HUES64 (cell line): ENCODE measurements at regions not wholly inside any gene's neighbourhood (a gene's known extent, or its start where the extent isn't known, plus 50 kb on each side); places are given as distances from the start of the nearest gene placed in this dataset.
"Not testable (repeated sequence)": the region's sequence is repeated elsewhere in the genome, so short reads cannot be mapped to it uniquely, and the experiment has no call there.

Source experiments
- H3K27ac ChIP-seq: 2 replicates; pipeline ENCODE4 v1.7.0; 2013; ENCODE audit warnings: low read depth, low read length, inconsistent platforms
- H3K27me3 ChIP-seq: 2 replicates; pipeline ENCODE4 v1.6.1; 2013; ENCODE audit warnings: mild to moderate bottlenecking, low read length; ENCODE audit not compliant: insufficient read depth
- H3K36me3 ChIP-seq: 2 replicates; pipeline ENCODE4 v1.6.1; 2013; ENCODE audit warnings: mild to moderate bottlenecking, low read length; ENCODE audit not compliant: insufficient read depth
- H3K4me1 ChIP-seq: 2 replicates; pipeline ENCODE4 v1.6.1; 2013; ENCODE audit warnings: mild to moderate bottlenecking, low read length, moderate library complexity; ENCODE audit not compliant: insufficient read depth
- H3K4me3 ChIP-seq: 2 replicates; pipeline ENCODE4 v1.5.1; 2013; ENCODE audit warnings: mild to moderate bottlenecking, low read length, moderate library complexity
- H3K9ac ChIP-seq: 2 replicates; pipeline ENCODE4 v1.6.1; 2013; ENCODE audit warnings: mild to moderate bottlenecking, low read depth, low read length
- H3K9me3 ChIP-seq: 2 replicates; pipeline ENCODE4 v1.6.1; 2013; ENCODE audit warnings: low read depth, low read length; ENCODE audit not compliant: insufficient read depth
- WGBS: fragments of 150-250, 120-280 bp; methylation state at CpG from one replicate; pipeline ENCODE4 v1.1.7; 2013; ENCODE audit warnings: missing lambda C conversion rate; 5-methylcytosine and 5-hydroxymethylcytosine counted together

DNA sequence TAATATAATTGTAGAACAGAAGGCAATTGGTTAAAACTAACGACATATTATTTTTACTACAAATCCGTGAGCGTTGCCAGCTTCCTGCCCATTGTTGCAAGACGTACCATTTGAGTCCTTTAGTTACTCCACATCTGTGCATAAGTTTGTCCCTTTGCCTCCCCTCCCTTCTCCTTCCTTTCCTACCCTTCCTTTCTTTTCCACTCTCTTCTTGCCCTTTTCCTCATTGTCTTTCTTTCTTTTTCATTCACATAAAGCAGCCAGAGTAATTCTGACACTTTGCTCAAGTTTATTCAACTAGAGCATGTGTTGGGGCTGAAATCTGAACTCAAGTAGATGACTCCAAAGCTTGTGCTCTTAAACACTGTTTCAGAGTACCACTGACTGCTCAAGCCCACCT is 239.1 kb downstream of the FOXG1 start:
- no peaks in the 10 kb centered on the region for H3K27me3 ChIP-seq

DNA sequence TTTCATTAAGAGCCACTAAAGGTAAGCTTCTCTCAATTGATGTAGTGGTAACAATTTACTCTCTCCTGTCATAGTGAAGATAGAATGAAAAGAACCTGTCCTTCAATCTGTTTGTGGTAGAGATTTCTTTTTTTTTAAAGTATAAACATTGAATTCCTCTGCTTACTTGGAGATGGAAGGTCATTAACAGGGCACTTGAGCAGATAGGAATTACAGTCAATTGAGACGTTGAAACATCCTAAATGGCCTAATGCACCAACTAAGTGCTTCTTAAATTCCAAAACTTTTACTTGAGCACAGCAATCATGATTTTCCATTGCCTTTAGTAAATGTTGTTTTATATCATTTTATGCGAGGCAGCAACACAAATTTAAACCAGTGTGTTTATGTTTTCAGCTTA is 241.4 kb downstream of the FOXG1 start:
- H3K4me1 ChIP-seq = no peaks in the 10 kb centered on the region
- no peaks in the 10 kb centered on the region for H3K36me3 ChIP-seq
- no peak overlapping the region for H3K4me3 ChIP-seq
- H3K9ac ChIP-seq = no peak overlapping the region
- 87% methylated on average over 2 of the region's 2 CpGs for WGBS
- H3K27me3 ChIP-seq = no peaks in the 10 kb centered on the region
- H3K27ac ChIP-seq = no peak overlapping the region
- no peaks in the 10 kb centered on the region for H3K9me3 ChIP-seq

More for the DNA sequence above, 239.1 kb downstream of the FOXG1 start:
- H3K27ac ChIP-seq = no peak overlapping the region
- no peaks in the 10 kb centered on the region for H3K4me1 ChIP-seq
- no peaks in the 10 kb centered on the region for H3K9me3 ChIP-seq
- H3K9ac ChIP-seq = no peak overlapping the region
- 93% methylated on average over 4 of the region's 4 CpGs for WGBS
- no peak overlapping the region for H3K4me3 ChIP-seq
- no peaks in the 10 kb centered on the region for H3K36me3 ChIP-seq

DNA sequence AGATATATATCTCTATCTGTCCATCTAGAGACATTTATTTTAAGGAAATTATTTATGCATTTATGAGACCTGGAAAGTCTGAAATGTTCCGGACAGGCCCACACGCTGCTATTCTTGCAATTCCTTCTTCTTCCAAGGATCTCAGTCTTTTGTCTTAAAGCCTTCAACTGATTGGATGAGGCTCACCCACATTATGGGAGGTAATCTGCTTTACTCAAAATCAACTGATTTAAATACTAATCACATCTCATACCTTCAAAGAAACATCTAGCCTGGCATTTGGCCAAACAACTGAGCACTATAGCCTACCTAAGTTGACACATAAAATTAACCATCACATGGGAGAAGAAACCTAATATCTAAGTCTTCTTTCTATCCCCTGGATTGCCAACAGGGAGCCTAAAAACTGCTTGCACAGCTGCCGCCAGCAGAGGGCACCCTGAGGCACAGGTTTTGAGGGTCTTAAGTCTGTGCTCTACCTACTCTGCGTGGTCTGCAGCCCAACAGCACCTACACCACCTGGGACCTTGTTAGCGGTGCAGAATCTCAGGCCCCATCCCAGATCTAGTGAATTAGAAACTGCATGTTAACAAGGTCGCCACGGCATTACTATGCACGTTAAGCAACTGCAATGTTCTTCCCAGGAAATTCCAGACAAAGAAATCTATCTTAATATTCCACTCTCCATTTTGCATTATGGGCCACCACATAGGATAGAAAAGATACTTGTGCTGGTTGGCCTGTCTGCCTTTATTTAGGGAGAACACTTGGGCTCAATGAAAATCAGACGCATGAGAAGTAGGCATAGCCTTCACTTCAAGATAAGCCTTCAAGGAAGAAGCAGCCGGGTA is 249.7 kb downstream of the FOXG1 start:
- 52% methylated on average over 10 of the region's 10 CpGs for WGBS
- Histone ChIP-seq H3K9ac (no peak overlapping the region), H3K27me3 (no peaks in the 10 kb centered on the region), H3K27ac (no peak overlapping the region), H3K9me3 (no peaks in the 10 kb centered on the region), H3K4me1 (no peaks in the 10 kb centered on the region), H3K4me3 (no peak overlapping the region), H3K36me3 (no peaks in the 10 kb centered on the region)

DNA sequence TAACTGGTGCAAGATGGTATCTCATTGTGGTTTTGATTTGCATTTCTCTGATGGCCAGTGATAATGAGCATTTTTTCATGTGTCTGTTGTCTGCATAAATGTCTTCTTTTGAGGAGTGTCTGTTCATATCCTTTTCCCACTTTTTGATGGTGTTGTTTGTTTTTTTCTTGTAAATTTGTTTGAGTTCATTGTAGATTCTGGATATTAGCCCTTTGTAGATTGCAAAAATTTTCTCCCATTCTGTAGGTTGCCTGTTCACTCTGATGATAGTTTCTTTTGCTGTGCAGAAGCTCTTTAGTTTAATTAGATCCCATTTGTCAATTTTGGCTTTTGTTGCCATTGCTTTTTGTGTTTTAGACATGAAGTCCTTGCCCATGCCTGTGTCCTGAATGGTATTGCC is 256.9 kb downstream of the FOXG1 start:
- H3K4me3 ChIP-seq, H3K36me3 ChIP-seq, H3K4me1 ChIP-seq, H3K27me3 ChIP-seq, H3K9ac ChIP-seq, H3K27ac ChIP-seq: not testable (repeated sequence)
- H3K9me3 ChIP-seq = peaks cover 11% of the 10 kb centered on the region; the same call in 1 of the 2 replicates

DNA sequence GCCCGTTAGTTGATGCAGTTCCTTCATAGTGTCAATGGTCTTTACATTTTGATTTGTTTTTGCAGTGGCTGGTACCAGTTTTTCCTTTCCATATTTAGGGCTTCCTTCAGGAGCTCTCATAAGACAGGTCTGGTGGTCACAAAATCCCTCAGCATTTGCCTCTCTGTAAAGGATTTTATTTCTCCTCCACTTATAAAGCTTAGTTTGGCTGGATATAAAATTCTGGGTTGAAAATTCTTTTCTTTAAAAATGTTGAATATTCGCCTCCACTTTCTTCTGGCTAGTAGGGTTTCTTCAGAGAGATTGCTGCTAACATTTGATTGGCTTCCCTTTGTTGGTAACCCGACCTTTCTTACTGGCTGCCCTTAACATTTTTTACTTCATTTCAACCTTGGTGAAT is 260.9 kb downstream of the FOXG1 start:
- H3K4me3 ChIP-seq, H3K27ac ChIP-seq, H3K9ac ChIP-seq, H3K27me3 ChIP-seq, H3K36me3 ChIP-seq: not testable (repeated sequence)
- Histone ChIP-seq H3K9me3 (peaks cover 11% of the 10 kb centered on the region; the same call in 1 of the 2 replicates), H3K4me1 (peaks cover 20% of the 10 kb centered on the region)
- WGBS = 94% methylated on average over 2 of the region's 3 CpGs

DNA sequence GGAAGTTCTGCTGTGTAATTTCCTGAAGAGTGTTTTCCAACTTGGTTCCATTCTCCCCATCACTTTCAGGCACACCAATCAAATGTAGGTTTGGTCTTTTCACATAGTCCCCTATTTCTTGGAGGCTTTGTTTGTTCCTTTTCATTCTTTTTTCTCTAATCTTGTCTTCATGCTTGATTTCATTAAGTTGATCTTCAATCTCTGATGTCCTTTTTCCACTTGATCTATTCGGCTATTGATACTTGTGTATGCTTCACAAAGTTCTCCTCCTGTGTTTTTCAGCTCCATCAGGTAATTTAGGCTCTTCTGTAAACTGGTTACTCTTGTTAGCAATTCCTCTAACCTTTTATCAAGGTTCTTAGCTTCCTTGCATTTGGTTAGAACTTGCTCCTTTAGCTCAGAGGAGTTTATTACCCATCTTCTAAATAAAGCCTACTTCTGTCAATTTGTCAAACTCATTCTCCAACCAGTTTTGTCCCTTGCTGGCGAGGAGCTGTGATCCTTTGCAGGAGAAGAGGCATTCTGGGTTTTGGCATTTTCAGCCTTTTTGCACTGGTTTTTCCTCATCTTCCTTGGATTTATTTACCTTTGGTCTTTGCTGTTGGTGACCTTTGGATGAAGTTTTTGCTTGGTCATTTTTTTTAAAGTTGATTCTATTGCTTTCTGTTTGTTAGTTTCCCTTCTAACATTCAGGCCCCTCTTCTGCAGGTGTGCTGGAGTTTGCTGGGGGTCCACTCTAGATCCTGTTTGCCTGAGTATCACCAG is 261.5 kb downstream of the FOXG1 start:
- not testable (repeated sequence) for H3K36me3 ChIP-seq, H3K27ac ChIP-seq, H3K27me3 ChIP-seq, H3K9ac ChIP-seq, H3K4me3 ChIP-seq
- 100% methylated on average over 2 of the region's 2 CpGs for WGBS
- H3K9me3 ChIP-seq = peaks cover 11% of the 10 kb centered on the region; the same call in 1 of the 2 replicates
- peaks cover 20% of the 10 kb centered on the region for H3K4me1 ChIP-seq

DNA sequence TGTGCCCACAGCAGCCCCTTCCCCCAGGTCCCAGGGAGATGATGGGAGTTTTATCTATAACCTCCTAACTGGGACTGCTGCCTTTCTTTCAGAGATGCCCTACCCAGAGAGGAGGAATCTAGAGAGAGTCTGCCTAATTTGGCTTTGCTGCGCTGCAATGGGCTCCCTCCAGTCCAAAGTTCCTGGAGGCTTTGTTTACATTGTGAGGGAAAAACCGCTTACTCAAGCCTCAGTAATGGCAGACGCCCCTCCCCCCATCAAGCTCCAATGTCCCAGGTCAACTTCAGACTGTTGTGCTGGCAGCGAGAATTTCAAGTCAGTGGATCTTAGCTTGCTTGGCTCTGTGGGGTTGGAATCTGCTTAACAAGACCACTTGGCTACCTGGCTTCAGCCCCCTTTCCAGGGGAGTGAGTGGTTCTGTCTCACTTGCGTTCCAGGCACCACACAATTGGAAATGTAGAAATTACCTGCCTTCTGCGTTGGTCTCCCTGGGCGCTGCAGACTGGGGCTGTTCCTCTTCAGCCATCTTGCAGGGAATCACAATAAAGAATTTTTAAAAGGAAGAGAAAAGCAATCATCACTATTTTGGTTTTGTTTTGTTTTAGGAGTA is 262.5 kb downstream of the FOXG1 start:
- Histone ChIP-seq H3K4me3 (0 out of 2 replicates have a peak overlapping the region, but pooled peaks have one; percentile 15), H3K4me1 (peaks cover 20% of the 10 kb centered on the region), H3K9ac (peak overlapping the region; percentile 34; the same call in 1 of the 2 replicates), H3K27me3 (no peaks in the 10 kb centered on the region), H3K36me3 (no peaks in the 10 kb centered on the region), H3K27ac (peak overlapping the region; percentile 47), H3K9me3 (peaks cover 11% of the 10 kb centered on the region; the same call in 1 of the 2 replicates)
- 44% methylated on average over 7 of the region's 7 CpGs for WGBS

GRCh38 chr14:29030121-29030520 is 263.5 kb downstream of the FOXG1 start:
- Histone ChIP-seq H3K27me3 (no peaks in the 10 kb centered on the region), H3K9ac (no peak overlapping the region), H3K4me3 (no peak overlapping the region), H3K27ac (no peak overlapping the region), H3K9me3 (peaks cover 11% of the 10 kb centered on the region; the same call in 1 of the 2 replicates), H3K4me1 (peaks cover 20% of the 10 kb centered on the region), H3K36me3 (no peaks in the 10 kb centered on the region)
- 68% methylated on average over 2 of the region's 2 CpGs for WGBS

DNA sequence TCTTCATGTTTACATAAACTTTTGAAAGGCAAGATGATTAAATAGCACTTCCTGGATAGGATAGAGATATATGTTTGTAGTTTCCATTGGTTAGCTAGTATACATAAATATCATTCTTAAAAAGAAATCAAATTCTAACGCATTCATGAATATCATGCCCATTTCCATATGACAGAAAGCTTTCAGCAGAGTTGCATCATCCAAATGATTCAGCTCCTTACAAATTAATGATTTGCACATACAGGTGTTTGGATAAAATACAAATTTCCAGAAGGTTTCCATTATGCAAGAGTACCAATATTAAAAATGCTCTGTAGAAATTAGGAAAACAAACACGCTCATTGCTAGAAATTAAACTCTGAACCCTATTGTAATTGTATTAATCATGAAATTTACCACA is 264.4 kb downstream of the FOXG1 start:
- 91% methylated on average over 1 of the region's 2 CpGs for WGBS
- no peaks in the 10 kb centered on the region for H3K36me3 ChIP-seq
- H3K9me3 ChIP-seq = peaks cover 11% of the 10 kb centered on the region; the same call in 1 of the 2 replicates
- H3K9ac ChIP-seq = no peak overlapping the region
- H3K27me3 ChIP-seq = no peaks in the 10 kb centered on the region
- H3K4me3 ChIP-seq = no peak overlapping the region
- H3K27ac ChIP-seq = no peak overlapping the region
- peaks cover 20% of the 10 kb centered on the region for H3K4me1 ChIP-seq

GRCh38 chr14:29035134-29035533 is 268.5 kb downstream of the FOXG1 start:
- Histone ChIP-seq H3K36me3 (no peaks in the 10 kb centered on the region), H3K4me1 (peaks cover 20% of the 10 kb centered on the region; the same call in 1 of the 2 replicates), H3K9ac (no peak overlapping the region), H3K27ac (no peak overlapping the region), H3K9me3 (no peaks in the 10 kb centered on the region), H3K4me3 (no peak overlapping the region), H3K27me3 (no peaks in the 10 kb centered on the region)
- WGBS = 95% methylated on average over 3 of the region's 3 CpGs

DNA sequence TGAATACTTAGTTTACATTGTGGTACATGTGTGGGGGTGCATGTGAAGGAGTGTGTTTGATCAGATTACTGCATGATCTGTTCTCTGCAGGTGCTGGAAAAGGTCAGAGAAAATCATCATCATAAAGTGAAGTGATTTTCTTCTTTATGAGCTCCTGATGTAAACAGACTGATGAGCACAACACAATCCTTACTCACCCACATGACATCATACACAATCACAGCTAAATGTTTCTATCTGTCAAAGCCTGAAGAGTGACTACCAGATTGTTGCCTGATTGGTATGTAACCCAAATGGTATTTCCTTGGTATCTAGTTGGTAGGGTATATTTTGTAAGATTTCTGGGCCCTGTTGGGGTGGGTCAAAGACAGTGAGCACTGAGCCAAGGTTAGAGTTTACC is 270.8 kb downstream of the FOXG1 start:
- peaks cover 16% of the 10 kb centered on the region; the same call in 1 of the 2 replicates for H3K4me1 ChIP-seq
- no peak overlapping the region for H3K4me3 ChIP-seq
- no peaks in the 10 kb centered on the region for H3K36me3 ChIP-seq
- no peaks in the 10 kb centered on the region for H3K27me3 ChIP-seq
- H3K27ac ChIP-seq = no peak overlapping the region
- H3K9me3 ChIP-seq = no peaks in the 10 kb centered on the region
- H3K9ac ChIP-seq = no peak overlapping the region
